Ovary (tissue), 3 donors: ENCODE measurements at regions not wholly inside any gene's neighbourhood (a gene's known extent, or its start where the extent isn't known, plus 50 kb on each side); places are given as distances from the start of the nearest gene placed in this dataset.

Experiments
- CTCF ChIP-seq, 3 donors: fragments of 450-650 bp in 2 of 3; fragments of 200-600 bp in 1 of 3; IDR thresholded peaks; one replicate each; pipeline versions ENCODE4 v1.5.1 to v1.8.0; 2016 to 2022; ENCODE audit warnings: antibody characterized with exemption in 3 of 3, mild to moderate bottlenecking in 1 of 3
- POLR2A ChIP-seq: fragments of 450-650 bp; IDR thresholded peaks from one replicate; pipeline ENCODE4 v1.6.1; 2017; ENCODE audit warnings: antibody characterized with exemption, mild to moderate bottlenecking, moderate library complexity
- donor health status: DM: no; HTN: no; CAD: no.

- TF ChIP-seq CTCF (IDR thresholded peaks at IDR 0.05) = no peak
- TF ChIP-seq POLR2A = no peak
Measured at GRCh38 chrX:36568946-36569345, 439.2 kb upstream of the FAM47C start.
